ENCODE measurements at regions not wholly inside any gene's neighbourhood (a gene's known extent, or its start where the extent isn't known, plus 50 kb on each side); places are given as distances from the start of the nearest gene placed in this dataset.

GRCh38 chrX:122500556-122500955, 683.5 kb upstream of the GRIA3 start:
- DNase-seq (ENCODE audit: low read depth), result no peak
- H3K4me3 ChIP-seq (replicated peaks; ENCODE audit: low read depth, low read length), result no peak overlapping the region
- TF ChIP-seq CTCF (IDR thresholded peaks at IDR 0.05; ENCODE audit: low read length, missing control alignments), result no peak

GRCh38 chrX:122501652-122502051, 682.4 kb upstream of the GRIA3 start:
- TF ChIP-seq CTCF (IDR thresholded peaks at IDR 0.05; ENCODE audit: low read length, missing control alignments), result no peak
- no peak for DNase-seq (ENCODE audit: low read depth)
- H3K4me3 ChIP-seq (replicated peaks; ENCODE audit: low read depth, low read length), result no peak overlapping the region

GRCh38 chrX:122504026-122504425, 680.1 kb upstream of the GRIA3 start:
- TF ChIP-seq CTCF (IDR thresholded peaks at IDR 0.05; ENCODE audit: low read length, missing control alignments), result no peak
- no peak overlapping the region for H3K4me3 ChIP-seq (replicated peaks; ENCODE audit: low read depth, low read length)
- DNase-seq (ENCODE audit: low read depth), result no peak

- no peak for TF ChIP-seq CTCF (IDR thresholded peaks at IDR 0.05; ENCODE audit: low read length, missing control alignments)
- no peak overlapping the region for H3K4me3 ChIP-seq (replicated peaks; ENCODE audit: low read depth, low read length)
- DNase-seq (ENCODE audit: low read depth), result no peak
Measured at GRCh38 chrX:122512561-122513072, 671.5 kb upstream of the GRIA3 start.

- TF ChIP-seq CTCF (IDR thresholded peaks at IDR 0.05; ENCODE audit: low read length, missing control alignments), result no peak
- no peak for DNase-seq (ENCODE audit: low read depth)
Measured at GRCh38 chrX:122517786-122518185, 666.3 kb upstream of the GRIA3 start.

GRCh38 chrX:122545778-122546177, 638.3 kb upstream of the GRIA3 start:
- no peak for TF ChIP-seq CTCF (IDR thresholded peaks at IDR 0.05; ENCODE audit: low read length, missing control alignments)
- no peak overlapping the region for H3K4me3 ChIP-seq (replicated peaks; ENCODE audit: low read depth, low read length)
- no peak for DNase-seq (ENCODE audit: low read depth)

More at GRCh38 chrX:122517786-122518185, 666.3 kb upstream of the GRIA3 start:
- H3K4me3 ChIP-seq (replicated peaks; ENCODE audit: low read depth, low read length), result no peak overlapping the region

- TF ChIP-seq CTCF (IDR thresholded peaks at IDR 0.05; ENCODE audit: low read length, missing control alignments), result no peak
Measured at GRCh38 chrX:122546269-122546668, 637.8 kb upstream of the GRIA3 start.

More at GRCh38 chrX:122546269-122546668, 637.8 kb upstream of the GRIA3 start:
- DNase-seq (ENCODE audit: low read depth), result no peak
- no peak overlapping the region for H3K4me3 ChIP-seq (replicated peaks; ENCODE audit: low read depth, low read length)

All from fibroblast of pulmonary artery (primary cell).